ENCODE measurements at regions not wholly inside any gene's neighbourhood (a gene's known extent, or its start where the extent isn't known, plus 50 kb on each side); places are given as distances from the start of the nearest gene placed in this dataset.

- Histone ChIP-seq H2BK12ac (ENCODE audit: low read length) (no peak overlapping the region), H3K14ac (ENCODE audit: low read length) (no peak overlapping the region), H4K8ac (ENCODE audit: low read depth, low read length) (no peak overlapping the region), H3K27me3 (ENCODE audit: insufficient read depth, low read length) (no peaks in the 10 kb centered on the region), H4K12ac (ENCODE audit: low read depth, low read length) (no peak overlapping the region), H2AFZ (ENCODE audit: insufficient read depth, low read length, poor library complexity) (no peak overlapping the region), H2BK5ac (ENCODE audit: low read depth, low read length, poor library complexity) (no peak overlapping the region), H2BK120ac (ENCODE audit: insufficient read depth, low read length, poor library complexity) (no peak overlapping the region), H3K36me3 (ENCODE audit: control insufficient read depth in 1 of 2, insufficient read depth in 2 of 2, low read length in 2 of 2) (no peaks in the 10 kb centered on the region), H3K4ac (ENCODE audit: low read depth, low read length) (no peak overlapping the region), H2AK5ac (ENCODE audit: low read length) (no peak overlapping the region), H3K79me2 (ENCODE audit: control insufficient read depth, insufficient read depth, low read length, poor library complexity) (no peaks in the 10 kb centered on the region), H3K9ac (ENCODE audit: low read length) (no peak overlapping the region), H3K18ac (ENCODE audit: low read length) (no peak overlapping the region), H3K4me3 (ENCODE audit: low read depth, low read length) (no peak overlapping the region), H4K91ac (ENCODE audit: low read depth, low read length) (no peak overlapping the region), H3K27ac (ENCODE audit: low read depth, low read length) (no peak overlapping the region), H3K23ac (ENCODE audit: low read length) (no peak overlapping the region), H3K4me1 (ENCODE audit: control insufficient read depth in 1 of 2, insufficient read depth in 2 of 2, low read length in 2 of 2) (no peaks in the 10 kb centered on the region), H3K9me3 (ENCODE audit: insufficient read depth, low read depth, low read length) (no peaks in the 10 kb centered on the region), H3K4me2 (ENCODE audit: low read length) (no peak overlapping the region), H3K79me1 (ENCODE audit: low read length) (no peaks in the 10 kb centered on the region)
- WGBS (ENCODE audit: extremely low coverage, insufficient coverage, insufficient read length) = no CpG with 5 or more reads among the region's 4 CpGs
- no peak for DNase-seq
These were observed 1098.5 kb downstream of the IGSF11 start for GRCh38 chr3:117936159-117936558.

- Histone ChIP-seq H4K91ac (ENCODE audit: low read depth, low read length) (no peak overlapping the region), H3K18ac (ENCODE audit: low read length) (no peak overlapping the region), H3K4me3 (ENCODE audit: low read depth, low read length) (no peak overlapping the region), H3K23ac (ENCODE audit: low read length) (no peak overlapping the region), H2AK5ac (ENCODE audit: low read length) (no peak overlapping the region), H4K8ac (ENCODE audit: low read depth, low read length) (no peak overlapping the region), H4K12ac (ENCODE audit: low read depth, low read length) (no peak overlapping the region), H3K79me2 (ENCODE audit: control insufficient read depth, insufficient read depth, low read length, poor library complexity) (no peaks in the 10 kb centered on the region), H2AFZ (ENCODE audit: insufficient read depth, low read length, poor library complexity) (no peak overlapping the region), H2BK12ac (ENCODE audit: low read length) (no peak overlapping the region), H2BK120ac (ENCODE audit: insufficient read depth, low read length, poor library complexity) (no peak overlapping the region), H3K14ac (ENCODE audit: low read length) (no peak overlapping the region), H3K9ac (ENCODE audit: low read length) (no peak overlapping the region), H3K9me3 (ENCODE audit: insufficient read depth, low read depth, low read length) (no peaks in the 10 kb centered on the region), H3K27me3 (ENCODE audit: insufficient read depth, low read length) (no peaks in the 10 kb centered on the region), H3K27ac (ENCODE audit: low read depth, low read length) (no peak overlapping the region), H3K36me3 (ENCODE audit: control insufficient read depth in 1 of 2, insufficient read depth in 2 of 2, low read length in 2 of 2) (no peaks in the 10 kb centered on the region), H3K4me1 (ENCODE audit: control insufficient read depth in 1 of 2, insufficient read depth in 2 of 2, low read length in 2 of 2) (no peaks in the 10 kb centered on the region), H3K4me2 (ENCODE audit: low read length) (no peak overlapping the region), H3K79me1 (ENCODE audit: low read length) (no peaks in the 10 kb centered on the region), H3K4ac (ENCODE audit: low read depth, low read length) (no peak overlapping the region), H2BK5ac (ENCODE audit: low read depth, low read length, poor library complexity) (no peak overlapping the region)
- no peak for DNase-seq
- no CpG with 5 or more reads among the region's 2 CpGs for WGBS (ENCODE audit: extremely low coverage, insufficient coverage, insufficient read length)
These were observed 1095.7 kb downstream of the IGSF11 start for GRCh38 chr3:117938974-117939373.

GRCh38 chr3:117939425-117940027, 1095.1 kb downstream of the IGSF11 start:
- Histone ChIP-seq H2BK120ac (ENCODE audit: insufficient read depth, low read length, poor library complexity) (no peak overlapping the region), H3K23ac (ENCODE audit: low read length) (no peak overlapping the region), H4K8ac (ENCODE audit: low read depth, low read length) (no peak overlapping the region), H3K4me2 (ENCODE audit: low read length) (no peak overlapping the region), H3K4ac (ENCODE audit: low read depth, low read length) (no peak overlapping the region), H3K4me1 (ENCODE audit: control insufficient read depth in 1 of 2, insufficient read depth in 2 of 2, low read length in 2 of 2) (no peaks in the 10 kb centered on the region), H3K79me2 (ENCODE audit: control insufficient read depth, insufficient read depth, low read length, poor library complexity) (no peaks in the 10 kb centered on the region), H3K14ac (ENCODE audit: low read length) (no peak overlapping the region), H3K27me3 (ENCODE audit: insufficient read depth, low read length) (no peaks in the 10 kb centered on the region), H3K4me3 (ENCODE audit: low read depth, low read length) (no peak overlapping the region), H4K91ac (ENCODE audit: low read depth, low read length) (no peak overlapping the region), H3K36me3 (ENCODE audit: control insufficient read depth in 1 of 2, insufficient read depth in 2 of 2, low read length in 2 of 2) (no peaks in the 10 kb centered on the region), H4K12ac (ENCODE audit: low read depth, low read length) (no peak overlapping the region), H2BK5ac (ENCODE audit: low read depth, low read length, poor library complexity) (no peak overlapping the region), H3K18ac (ENCODE audit: low read length) (no peak overlapping the region), H2AK5ac (ENCODE audit: low read length) (no peak overlapping the region), H3K27ac (ENCODE audit: low read depth, low read length) (no peak overlapping the region), H3K9me3 (ENCODE audit: insufficient read depth, low read depth, low read length) (no peaks in the 10 kb centered on the region), H3K9ac (ENCODE audit: low read length) (no peak overlapping the region), H2AFZ (ENCODE audit: insufficient read depth, low read length, poor library complexity) (no peak overlapping the region), H2BK12ac (ENCODE audit: low read length) (no peak overlapping the region), H3K79me1 (ENCODE audit: low read length) (no peaks in the 10 kb centered on the region)
- no CpG with 5 or more reads among the region's 1 CpG for WGBS (ENCODE audit: extremely low coverage, insufficient coverage, insufficient read length)
- DNase-seq = no peak

GRCh38 chr3:117941015-117941414, 1093.6 kb downstream of the IGSF11 start:
- no peak overlapping the region for H3K27ac ChIP-seq (ENCODE audit: low read depth, low read length)
- H3K4me3 ChIP-seq (ENCODE audit: low read depth, low read length) = no peak overlapping the region
- no peaks in the 10 kb centered on the region for H3K79me1 ChIP-seq (ENCODE audit: low read length)
- H3K14ac ChIP-seq (ENCODE audit: low read length) = no peak overlapping the region
- no peak overlapping the region for H3K23ac ChIP-seq (ENCODE audit: low read length)
- no peak overlapping the region for H2AK5ac ChIP-seq (ENCODE audit: low read length)
- no peaks in the 10 kb centered on the region for H3K27me3 ChIP-seq (ENCODE audit: insufficient read depth, low read length)
- H4K8ac ChIP-seq (ENCODE audit: low read depth, low read length) = no peak overlapping the region
- no peak overlapping the region for H4K91ac ChIP-seq (ENCODE audit: low read depth, low read length)
- DNase-seq = no peak
- H2BK120ac ChIP-seq (ENCODE audit: insufficient read depth, low read length, poor library complexity) = no peak overlapping the region
- H3K36me3 ChIP-seq (ENCODE audit: control insufficient read depth in 1 of 2, insufficient read depth in 2 of 2, low read length in 2 of 2) = no peaks in the 10 kb centered on the region
- no peak overlapping the region for H3K9ac ChIP-seq (ENCODE audit: low read length)
- no peak overlapping the region for H2BK5ac ChIP-seq (ENCODE audit: low read depth, low read length, poor library complexity)
- no peaks in the 10 kb centered on the region for H3K4me1 ChIP-seq (ENCODE audit: control insufficient read depth in 1 of 2, insufficient read depth in 2 of 2, low read length in 2 of 2)
- no peak overlapping the region for H3K4ac ChIP-seq (ENCODE audit: low read depth, low read length)
- no peak overlapping the region for H2AFZ ChIP-seq (ENCODE audit: insufficient read depth, low read length, poor library complexity)
- H2BK12ac ChIP-seq (ENCODE audit: low read length) = no peak overlapping the region
- H3K18ac ChIP-seq (ENCODE audit: low read length) = no peak overlapping the region
- H3K4me2 ChIP-seq (ENCODE audit: low read length) = no peak overlapping the region
- no peaks in the 10 kb centered on the region for H3K79me2 ChIP-seq (ENCODE audit: control insufficient read depth, insufficient read depth, low read length, poor library complexity)
- no peaks in the 10 kb centered on the region for H3K9me3 ChIP-seq (ENCODE audit: insufficient read depth, low read depth, low read length)
- no peak overlapping the region for H4K12ac ChIP-seq (ENCODE audit: low read depth, low read length)

Measured in trophoblast cell (in vitro differentiated cells and primary cell).